GM18502 (cell line): ENCODE measurements at regions not wholly inside any gene's neighbourhood (a gene's known extent, or its start where the extent isn't known, plus 50 kb on each side); places are given as distances from the start of the nearest gene placed in this dataset.
"Not testable (repeated sequence)": the region's sequence is repeated elsewhere in the genome, so short reads cannot be mapped to it uniquely, and the experiment has no call there.

Source experiments
- ATAC-seq: cut with Tn5 transposase; IDR thresholded peaks from one replicate; pipeline ENCODE4 v1.9.1; 2021; ENCODE audit warnings: mild to moderate bottlenecking; ENCODE audit not compliant: unreplicated experiment, poor library complexity

DNA sequence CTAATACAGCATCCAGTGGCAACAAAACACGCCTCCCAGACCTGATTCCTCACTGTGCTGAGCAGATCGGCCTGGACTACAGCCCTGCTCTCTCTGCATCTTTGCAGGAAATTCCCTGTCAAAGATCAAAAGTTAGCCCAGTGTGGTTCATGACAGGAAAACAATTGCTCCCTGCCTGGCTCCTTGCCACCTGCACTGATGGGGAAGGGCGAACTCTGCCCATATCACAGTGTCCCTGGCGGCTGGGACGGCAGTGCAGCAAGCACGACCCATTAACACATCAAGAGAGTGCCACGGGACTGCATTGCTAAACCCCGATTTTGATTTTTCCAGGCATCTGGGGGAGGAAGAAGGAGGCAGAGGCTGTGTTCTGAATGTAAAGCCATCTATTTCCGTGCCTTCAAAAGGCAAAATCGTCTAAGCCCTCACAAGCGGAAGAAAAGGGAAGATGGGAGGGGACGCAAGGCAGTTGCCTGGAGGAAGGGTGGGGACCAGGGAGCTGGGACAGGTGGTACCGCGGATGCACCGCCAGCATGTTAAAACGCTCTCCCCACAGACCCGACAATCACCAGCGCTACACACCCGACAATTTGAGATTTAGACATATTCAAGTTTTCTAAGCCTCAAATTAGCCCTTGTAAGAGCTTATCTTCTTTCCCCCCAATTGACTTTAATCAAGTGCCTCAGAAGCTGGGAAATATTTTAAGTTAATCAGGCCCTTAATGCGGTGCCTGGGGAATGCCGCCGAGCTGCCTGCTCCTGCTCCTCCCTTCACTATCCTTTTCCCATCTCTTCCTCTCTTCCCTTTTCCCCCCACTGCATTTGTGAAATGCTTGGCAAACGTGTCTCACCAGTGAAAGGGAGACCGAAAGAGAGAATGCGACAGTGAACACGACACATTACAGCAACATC lies 238.8 kb upstream of the CDH5 start:
- ATAC-seq, result no peak

DNA sequence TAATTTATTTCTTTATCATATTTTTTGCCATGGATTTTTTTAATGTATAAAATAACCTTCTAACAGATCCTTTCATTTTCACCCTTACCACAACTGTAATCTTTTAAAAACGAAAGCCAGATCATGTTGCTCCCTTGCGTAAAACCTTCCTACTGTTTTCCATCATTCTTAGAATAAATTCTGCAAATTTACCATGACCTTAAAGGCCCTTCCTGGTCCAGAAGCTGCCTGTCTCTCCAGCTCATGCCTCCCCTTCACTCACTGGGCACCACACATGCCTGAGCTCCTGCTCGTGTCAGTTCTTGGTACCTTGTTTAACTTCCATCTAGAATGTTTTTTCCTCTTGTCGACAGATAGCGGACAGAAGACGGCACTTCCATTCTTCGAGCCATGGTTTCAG lies 245.0 kb upstream of the CDH5 start:
- ATAC-seq, result no peak

DNA sequence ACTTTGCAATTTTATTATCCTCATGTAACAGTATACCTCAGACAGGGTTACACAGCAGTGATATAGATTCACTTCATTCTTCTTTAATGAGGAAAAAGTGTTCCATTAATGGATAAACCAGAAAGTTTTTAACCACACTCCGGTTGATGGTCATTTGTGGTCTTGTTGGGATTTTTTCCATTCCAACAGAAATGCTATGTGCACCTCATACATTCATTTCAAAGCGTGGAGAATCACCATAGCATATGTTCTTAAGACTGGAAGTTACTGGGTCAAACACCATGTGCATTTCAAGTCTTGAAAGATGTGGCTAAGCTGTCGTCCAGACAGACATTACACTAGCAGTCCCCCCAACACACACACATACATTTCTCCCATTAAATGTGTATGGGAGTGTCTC lies 245.8 kb upstream of the CDH5 start:
- no peak for ATAC-seq

DNA sequence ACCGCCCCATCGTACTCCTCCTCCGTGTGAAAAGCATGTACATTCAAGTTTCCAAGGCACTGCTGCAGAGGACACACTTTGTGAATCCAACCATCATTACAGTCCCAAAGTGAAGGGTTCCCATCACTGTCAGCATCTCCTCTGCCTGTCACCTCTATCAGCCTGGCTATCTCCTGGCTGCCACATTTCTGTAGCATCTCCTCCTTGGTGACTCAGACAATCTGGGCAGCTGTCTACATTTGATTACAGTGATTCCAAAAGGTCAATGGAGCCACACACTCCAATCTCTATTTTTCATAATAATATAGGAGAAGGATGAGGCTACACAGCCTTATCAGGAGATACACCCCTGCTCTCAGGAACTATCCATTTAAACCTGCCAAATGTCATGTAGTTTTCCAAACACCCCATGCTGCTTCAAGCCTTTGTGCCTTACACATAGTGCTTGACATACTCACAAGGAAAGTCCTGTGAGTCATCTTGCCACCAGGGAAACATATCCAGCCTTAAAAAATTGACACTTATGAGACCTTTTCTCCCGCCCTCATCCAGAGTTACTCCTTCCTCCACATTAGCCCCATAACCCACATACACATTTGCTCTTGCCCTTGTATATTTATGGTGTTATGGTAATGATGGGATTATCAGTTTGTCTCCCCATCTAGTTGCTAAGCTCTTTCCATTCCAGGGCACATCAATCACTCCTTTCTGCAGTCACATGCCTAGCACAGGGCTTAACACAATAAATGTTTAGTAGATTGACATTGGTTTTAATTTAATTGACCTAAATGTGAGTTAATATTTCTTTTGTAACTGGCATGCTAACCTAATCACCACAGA lies 250.1 kb upstream of the CDH5 start:
- ATAC-seq, result no peak

DNA sequence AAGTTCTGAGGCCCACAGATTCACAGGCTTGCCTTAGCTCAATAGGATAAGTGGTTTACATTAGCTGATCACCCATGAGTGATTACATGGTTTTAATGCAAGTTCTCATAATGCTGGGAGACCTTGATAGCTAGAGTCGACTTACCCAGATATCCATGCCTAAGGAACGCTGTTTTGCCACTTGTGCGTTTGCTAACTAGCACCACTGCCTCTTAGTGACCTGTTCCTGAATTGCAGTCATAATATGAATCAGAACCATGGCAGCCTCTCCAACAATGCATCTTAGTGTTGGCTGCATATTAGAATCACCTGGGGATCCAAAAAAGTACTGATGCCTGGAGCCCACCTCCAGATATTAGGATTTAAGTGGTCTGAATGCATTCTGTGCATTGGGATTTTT lies 251.1 kb upstream of the CDH5 start:
- ATAC-seq, result no peak

DNA sequence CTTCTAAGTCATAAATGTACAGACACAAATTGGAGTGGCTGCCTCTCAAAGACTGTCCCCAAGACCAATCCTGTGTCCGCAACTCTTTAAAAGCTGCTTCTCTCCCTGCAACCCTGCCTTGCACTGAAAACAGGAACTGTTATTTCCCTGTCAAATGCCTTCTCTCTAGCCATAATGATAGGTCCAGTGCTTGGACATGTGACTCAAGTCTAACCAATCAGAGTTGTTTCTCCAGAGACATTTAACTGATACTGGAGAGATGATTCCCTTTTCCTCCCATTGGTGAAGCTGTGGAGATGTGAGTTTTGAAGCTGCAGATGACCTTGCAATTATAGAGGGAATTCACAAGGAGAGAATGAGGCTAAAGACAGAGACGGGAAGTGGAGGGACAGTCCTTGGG lies 253.3 kb upstream of the CDH5 start:
- no peak for ATAC-seq

DNA sequence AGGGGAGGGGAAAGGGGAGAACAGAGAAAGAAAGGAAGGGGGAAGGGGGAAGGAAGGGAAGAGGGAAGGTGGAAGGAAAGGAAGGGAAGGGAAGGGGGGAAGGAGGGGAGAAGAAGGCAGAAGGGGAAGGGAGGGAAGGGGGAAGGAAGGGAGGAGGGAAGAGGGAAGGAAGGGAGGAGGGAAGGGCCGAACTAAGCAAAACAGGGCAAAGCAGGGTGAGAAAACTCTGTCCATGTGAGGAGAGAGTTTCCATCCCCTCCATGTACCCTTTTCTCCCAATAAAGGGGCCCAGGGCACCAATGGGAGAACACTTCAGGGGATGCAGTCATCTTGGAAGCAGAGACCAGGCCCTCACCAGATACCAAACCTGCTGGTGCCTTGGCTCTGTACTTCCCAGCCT lies 256.8 kb upstream of the CDH5 start:
- ATAC-seq, result no peak

DNA sequence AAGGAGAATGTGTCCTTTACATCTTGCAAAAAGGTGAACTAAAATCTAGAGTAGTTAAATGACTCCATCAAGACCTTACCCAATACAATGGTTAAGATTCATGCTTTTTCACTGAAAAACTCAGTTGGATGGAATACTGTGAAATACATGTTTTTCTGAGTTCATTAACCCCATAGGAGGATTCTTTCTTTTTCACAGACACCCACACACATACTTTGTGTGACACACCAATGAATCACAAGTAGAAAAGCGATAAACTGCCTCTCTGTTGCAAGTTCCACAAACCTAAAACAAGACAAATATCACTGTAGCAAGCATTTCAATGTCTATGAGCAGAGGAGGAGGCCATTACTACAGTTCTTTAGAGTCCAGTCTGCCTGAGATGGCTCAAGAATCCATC lies 258.8 kb upstream of the CDH5 start:
- ATAC-seq, result no peak

DNA sequence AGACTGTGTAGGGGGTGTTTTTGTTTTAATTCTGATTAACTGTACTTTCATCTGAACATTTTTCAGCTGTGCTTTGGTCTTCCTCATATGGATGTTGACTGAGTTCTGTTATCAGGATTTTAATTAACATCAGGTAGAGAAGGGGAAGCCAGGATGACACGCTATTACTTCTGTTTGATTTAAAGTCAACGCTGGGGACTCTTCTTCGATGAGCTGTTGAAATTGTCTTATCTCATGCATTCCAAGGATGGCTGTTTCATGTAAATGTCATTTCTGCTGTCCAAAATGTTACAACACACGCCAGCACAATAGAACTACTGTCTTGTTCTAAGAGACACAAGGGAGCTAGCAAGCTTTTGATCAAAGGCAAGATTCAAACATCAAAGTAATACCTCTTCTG lies 263.3 kb upstream of the CDH5 start:
- no peak for ATAC-seq

DNA sequence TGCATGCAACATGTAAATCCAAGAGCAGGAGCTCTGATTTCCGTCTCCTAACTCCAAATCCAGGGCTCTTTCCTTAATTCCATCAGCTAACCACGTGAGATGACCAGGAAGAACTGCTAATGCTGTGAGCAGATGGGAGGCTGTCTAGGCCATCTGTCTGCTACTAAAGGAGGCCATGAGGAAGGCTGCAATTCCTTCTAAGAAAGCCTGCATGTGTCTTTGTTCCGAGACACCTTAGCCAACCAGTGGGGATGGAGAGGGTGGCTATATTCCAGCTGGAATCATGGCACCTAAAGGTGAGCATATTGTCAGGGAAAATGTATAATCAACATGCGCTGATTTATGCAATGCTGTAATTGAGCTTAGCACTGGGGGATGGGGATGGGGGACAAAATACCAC lies 267.2 kb upstream of the CDH5 start:
- no peak for ATAC-seq

DNA sequence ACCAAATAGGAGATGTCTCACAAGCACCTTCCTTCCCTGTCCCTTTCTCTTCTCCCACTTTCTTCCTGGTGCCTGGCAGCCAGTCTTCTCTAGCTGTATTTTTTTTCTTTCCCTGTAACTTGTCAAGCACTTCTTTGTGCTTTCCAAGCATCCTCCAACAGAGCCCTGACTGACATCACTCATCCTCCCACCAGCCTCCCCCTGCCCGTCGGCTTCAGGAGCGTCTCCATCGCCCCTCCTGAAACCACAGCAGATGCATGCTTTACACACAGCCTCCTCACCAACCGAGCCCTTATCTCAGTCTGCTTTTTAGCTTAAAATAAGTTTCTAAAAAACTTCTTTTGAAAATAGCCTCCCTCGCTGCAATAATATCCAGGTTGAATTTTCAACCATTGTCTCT lies 268.7 kb upstream of the CDH5 start:
- ATAC-seq, result no peak

DNA sequence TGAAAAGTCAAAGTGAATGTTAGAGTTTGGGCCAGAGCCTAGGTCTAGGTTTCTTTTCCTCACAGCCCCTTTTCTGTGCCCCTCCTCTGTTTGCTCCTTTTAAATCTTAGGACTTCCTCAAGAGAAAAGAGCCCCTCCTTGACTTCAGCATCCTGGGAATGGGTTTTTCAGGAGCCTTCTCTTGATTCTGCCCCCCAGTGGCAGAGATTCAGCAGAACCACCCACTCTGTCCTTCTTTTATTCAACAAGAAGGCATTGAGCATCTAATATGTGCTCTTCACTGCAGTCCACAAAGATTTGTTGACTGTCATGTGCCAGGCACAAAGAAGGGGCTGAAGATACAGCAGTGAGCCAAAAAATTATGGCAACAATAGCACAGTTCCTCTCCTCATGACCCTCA lies 270.8 kb upstream of the CDH5 start:
- no peak for ATAC-seq

DNA sequence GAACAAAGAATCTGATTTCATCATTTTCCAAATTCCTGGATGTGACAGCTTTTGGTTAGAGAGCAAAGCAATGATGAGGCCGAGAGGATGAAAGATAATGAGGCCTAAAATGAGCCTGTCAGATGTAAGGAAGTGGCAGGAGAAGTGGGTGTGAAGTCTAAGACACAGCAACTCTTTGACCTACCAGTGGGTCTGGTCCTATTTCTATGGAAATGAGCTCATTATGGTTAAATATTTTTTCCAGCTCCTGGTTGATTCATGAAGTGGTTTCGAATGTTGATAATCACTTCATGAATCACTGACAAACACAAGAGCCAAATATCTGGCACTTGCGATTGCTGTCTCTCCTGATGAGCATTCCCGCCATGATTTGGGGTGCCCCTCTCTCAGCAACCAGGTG lies 273.3 kb upstream of the CDH5 start:
- no peak for ATAC-seq

DNA sequence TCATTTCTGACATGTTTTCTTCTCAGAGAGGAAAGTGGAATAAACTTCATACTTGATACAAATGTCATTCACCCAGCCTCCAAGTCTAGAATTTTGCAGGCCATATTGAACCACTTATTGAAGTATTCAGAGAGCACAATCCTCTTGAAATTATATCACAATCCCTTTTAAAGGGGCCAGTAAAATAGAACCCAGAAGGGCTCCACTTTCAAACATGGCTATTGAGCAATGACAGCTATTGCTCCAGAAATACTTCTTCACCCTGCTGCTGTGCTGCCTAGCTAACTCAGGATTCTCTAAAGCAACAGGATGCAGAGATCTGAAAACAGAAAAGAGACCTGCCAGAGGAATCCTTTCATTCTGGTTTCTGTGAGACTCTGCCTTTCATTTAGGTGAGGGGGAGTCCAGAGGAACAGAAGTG lies 275.0 kb upstream of the CDH5 start:
- ATAC-seq, result no peak

DNA sequence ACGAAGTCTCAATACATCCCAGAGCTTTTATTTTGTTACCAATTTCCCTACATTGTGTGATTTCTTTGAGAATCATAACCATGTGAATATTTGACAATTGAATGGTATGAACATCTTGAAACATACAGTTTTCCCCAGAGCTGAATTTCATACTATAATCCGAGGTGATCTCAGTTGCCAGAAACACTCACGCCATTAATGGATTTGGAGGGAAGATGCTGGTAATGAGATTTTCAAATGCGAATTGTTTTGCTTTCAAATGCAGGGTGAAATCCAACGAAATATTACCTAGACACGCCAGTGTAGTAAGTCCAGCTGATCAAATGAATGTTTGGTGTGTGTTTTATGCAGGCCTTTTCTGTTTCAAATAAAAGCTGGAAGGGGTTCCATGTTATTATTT lies 277.8 kb upstream of the CDH5 start:
- ATAC-seq, result no peak

DNA sequence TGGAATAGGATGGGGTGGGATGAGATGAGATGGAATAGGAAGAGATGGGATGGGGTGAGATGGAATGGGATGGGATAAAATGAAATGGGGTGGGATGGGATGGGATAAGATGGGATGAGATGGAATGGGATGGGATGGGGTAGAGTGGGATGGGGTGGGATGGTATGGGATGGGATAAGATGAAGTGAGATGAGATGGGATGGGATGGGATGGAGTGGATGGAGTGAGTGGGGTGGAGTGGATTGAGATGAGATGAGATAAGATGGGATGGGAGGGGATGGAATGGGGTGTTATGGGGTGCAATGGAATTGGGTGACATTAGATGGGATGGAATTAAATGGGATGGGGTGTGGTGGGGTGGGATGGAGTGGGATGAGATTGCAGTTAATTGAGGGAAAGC lies 279.2 kb upstream of the CDH5 start:
- no peak for ATAC-seq

DNA sequence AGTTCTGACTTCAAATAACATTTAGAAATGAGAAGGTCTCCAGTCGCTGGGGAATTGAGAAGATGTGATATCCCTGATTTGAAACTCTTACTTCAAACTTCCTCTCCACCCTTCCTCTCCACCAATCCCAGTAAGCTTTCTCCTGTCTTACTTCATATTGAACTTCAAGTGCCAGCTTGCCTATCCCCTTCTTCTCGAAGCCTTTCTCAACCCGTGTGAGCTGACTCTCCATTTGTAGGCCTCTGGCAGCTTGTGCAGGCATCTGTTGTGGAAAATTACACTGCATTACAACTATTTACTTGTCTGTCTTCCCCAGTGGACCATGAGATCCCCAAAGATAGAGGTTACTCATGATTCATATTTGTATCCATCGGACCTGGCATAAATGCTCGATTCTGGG lies 280.8 kb upstream of the CDH5 start:
- ATAC-seq, result no peak

DNA sequence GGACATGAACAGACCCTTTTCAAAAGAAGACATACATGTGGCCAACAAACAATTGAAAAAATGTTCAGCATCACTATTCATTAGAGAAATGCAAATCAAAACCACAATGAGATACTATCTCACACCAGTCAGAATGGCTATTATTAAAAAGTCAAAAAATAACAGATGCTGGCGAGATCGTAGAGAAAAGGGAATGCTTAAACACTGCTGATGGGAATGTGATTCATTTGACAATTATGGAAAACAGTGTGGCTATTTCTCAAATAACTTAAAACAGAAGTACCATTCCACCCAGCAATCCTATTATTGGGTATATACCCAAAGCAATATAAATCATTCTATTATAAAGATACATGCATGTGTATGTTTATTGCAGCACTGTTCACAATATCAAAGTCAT lies 281.8 kb upstream of the CDH5 start:
- not testable (repeated sequence) for ATAC-seq

DNA sequence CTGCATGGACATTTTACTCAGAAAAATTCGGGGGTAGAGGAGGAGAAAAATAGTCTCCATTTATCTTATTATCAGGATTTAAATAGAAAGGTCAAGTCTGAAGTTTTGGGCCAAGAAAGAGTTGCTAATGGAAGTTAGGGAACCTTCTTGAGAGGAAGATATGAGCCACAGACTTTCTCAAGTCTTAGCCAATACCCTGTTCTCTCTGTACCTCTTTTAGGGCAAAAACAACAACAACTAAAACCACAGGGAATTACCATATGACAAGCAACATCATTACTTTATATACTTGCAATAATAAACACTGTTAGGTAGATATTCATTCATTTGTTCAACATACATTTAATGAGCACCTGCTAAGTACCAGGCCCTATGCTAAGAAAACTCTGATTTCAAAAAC lies 282.2 kb upstream of the CDH5 start:
- no peak for ATAC-seq

DNA sequence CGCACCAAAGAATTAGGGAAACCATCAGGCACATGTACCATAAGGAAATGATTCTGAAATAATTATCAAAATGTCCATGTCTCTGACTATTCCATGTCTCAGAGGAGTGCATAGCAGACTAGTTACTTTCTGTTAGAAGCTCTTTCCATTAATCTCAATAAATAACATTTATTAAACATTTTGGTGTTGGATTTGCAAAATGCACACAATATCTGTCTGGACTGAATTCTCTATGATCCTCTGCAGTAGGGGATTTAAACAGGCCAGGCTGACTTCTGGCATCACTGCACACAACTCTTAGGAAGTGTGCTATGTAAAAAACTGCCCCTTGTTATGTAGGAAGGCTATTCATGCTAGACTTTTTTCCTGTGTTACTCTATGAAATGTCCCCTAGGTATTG lies 283.3 kb upstream of the CDH5 start:
- no peak for ATAC-seq

DNA sequence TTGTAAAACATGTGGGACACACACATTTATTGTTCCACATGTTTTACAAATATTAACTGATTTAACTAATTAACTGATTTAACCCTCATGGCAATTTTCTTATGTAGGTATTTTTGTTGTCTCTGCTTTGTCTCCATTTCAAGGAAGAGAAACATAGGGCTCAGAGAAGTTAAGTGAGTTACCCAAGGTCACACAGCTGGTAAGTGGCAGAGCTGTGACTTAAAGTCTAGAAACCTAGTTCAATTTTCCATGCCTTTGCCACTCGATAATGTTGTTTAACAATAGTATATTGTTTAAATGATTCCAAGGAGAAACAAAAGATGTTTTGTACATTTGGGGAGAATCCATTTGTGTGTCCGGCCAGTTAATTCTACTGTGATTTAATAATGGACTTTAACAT lies 284.1 kb upstream of the CDH5 start:
- ATAC-seq, result no peak
